ENCODE measurements at regions not wholly inside any gene's neighbourhood (a gene's known extent, or its start where the extent isn't known, plus 50 kb on each side); places are given as distances from the start of the nearest gene placed in this dataset.

- no peak for TF ChIP-seq CTCF (IDR thresholded peaks at IDR 0.05)
- no peak for ATAC-seq (ENCODE audit: low FRiP score)
- no peak for DNase-seq (ENCODE audit: low spot score)
Measured at GRCh38 chr13:95474992-95475391, 77.5 kb upstream of the CLDN10 start.

GRCh38 chr13:95477187-95477586 is 75.3 kb upstream of the CLDN10 start:
- no peak for TF ChIP-seq CTCF (IDR thresholded peaks at IDR 0.05)
- no peak for ATAC-seq (ENCODE audit: low FRiP score)
- no peak for DNase-seq (ENCODE audit: low spot score)

GRCh38 chr13:95479731-95480130 is 72.8 kb upstream of the CLDN10 start:
- TF ChIP-seq CTCF (IDR thresholded peaks at IDR 0.05): no peak
- no peak for ATAC-seq (ENCODE audit: low FRiP score)

GRCh38 chr13:95480131-95480545 is 72.4 kb upstream of the CLDN10 start:
- ATAC-seq (ENCODE audit: low FRiP score) (peak; percentile 72), DNase-seq (ENCODE audit: low spot score) (no peak)
- TF ChIP-seq CTCF (IDR thresholded peaks at IDR 0.05): no peak

More at GRCh38 chr13:95479731-95480130, 72.8 kb upstream of the CLDN10 start:
- DNase-seq (ENCODE audit: low spot score): no peak

- no peak for DNase-seq (ENCODE audit: low spot score)
- peak; percentile 72 for ATAC-seq (ENCODE audit: low FRiP score)
- TF ChIP-seq CTCF (IDR thresholded peaks at IDR 0.05): no peak
Measured at GRCh38 chr13:95480791-95481780, 71.4 kb upstream of the CLDN10 start.

GRCh38 chr13:95484052-95484451 is 68.5 kb upstream of the CLDN10 start:
- ATAC-seq (ENCODE audit: low FRiP score) (no peak), DNase-seq (ENCODE audit: low spot score) (no peak)
- no peak for TF ChIP-seq CTCF (IDR thresholded peaks at IDR 0.05)

- TF ChIP-seq CTCF (IDR thresholded peaks at IDR 0.05): no peak
- DNase-seq (ENCODE audit: low spot score) (no peak), ATAC-seq (ENCODE audit: low FRiP score) (peak; percentile 61)
Measured at GRCh38 chr13:95485045-95485517, 67.4 kb upstream of the CLDN10 start.

Measured in omental fat pad (tissue), 3 donors.